Erythroblast (primary cell): ENCODE measurements at regions not wholly inside any gene's neighbourhood (a gene's known extent, or its start where the extent isn't known, plus 50 kb on each side); places are given as distances from the start of the nearest gene placed in this dataset.

Experiments
- GATA1 ChIP-seq: IDR thresholded peaks from 2 replicates; pipeline ENCODE4 v1.6.1; 2011; ENCODE audit warnings: low read depth, mild to moderate bottlenecking, control low read depth, low read length, moderate library complexity
- POLR2A ChIP-seq: IDR thresholded peaks from 2 replicates; pipeline ENCODE4 v1.6.1; 2011; ENCODE audit warnings: mild to moderate bottlenecking, low read length

DNA sequence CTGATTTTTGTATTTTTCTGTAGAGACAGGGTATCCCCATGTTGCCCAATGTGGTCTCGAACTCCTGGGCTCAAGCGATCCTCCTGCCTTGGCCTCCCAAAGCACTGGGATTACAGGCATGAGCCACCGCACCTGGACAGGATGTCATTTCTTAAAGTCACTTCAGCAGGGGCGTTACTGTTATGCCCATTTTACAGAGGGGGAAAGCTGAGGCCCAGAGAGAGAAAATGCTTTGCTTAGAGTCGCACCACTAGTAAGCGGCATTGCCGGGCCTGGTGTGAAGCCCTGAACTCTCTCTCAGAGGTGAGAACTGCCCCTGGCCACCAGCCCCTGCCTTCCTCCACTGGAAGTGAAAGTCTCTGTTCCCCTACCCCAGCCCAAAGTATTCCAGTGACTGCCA is 207.0 kb downstream of the PHETA1 start:
- TF ChIP-seq POLR2A (no peak), GATA1 (no peak)
